ENCODE measurements at regions not wholly inside any gene's neighbourhood (a gene's known extent, or its start where the extent isn't known, plus 50 kb on each side); places are given as distances from the start of the nearest gene placed in this dataset.
"Not testable (repeated sequence)": the region's sequence is repeated elsewhere in the genome, so short reads cannot be mapped to it uniquely, and the experiment has no call there.

GRCh38 chr3:164748626-164749025, 329.7 kb downstream of the SI start:
- no peak for DNase-seq (ENCODE audit: low read depth in 2 of 2)

GRCh38 chr3:164741869-164742268, 336.4 kb downstream of the SI start:
- DNase-seq (ENCODE audit: low read depth in 2 of 2) = no peak

GRCh38 chr3:164737174-164737573, 341.1 kb downstream of the SI start:
- no peak for DNase-seq (ENCODE audit: low read depth in 2 of 2)

GRCh38 chr3:164732166-164732565, 346.1 kb downstream of the SI start:
- no peak for DNase-seq (ENCODE audit: low read depth in 2 of 2)

GRCh38 chr3:164730815-164731360, 347.4 kb downstream of the SI start:
- no peak for DNase-seq (ENCODE audit: low read depth in 2 of 2)

GRCh38 chr3:164723396-164723795, 354.9 kb downstream of the SI start:
- DNase-seq (ENCODE audit: low read depth in 2 of 2) = no peak

- not testable (repeated sequence) for DNase-seq (ENCODE audit: low read depth in 2 of 2)
Observed at GRCh38 chr3:164702808-164703207, 375.5 kb downstream of the SI start.

GRCh38 chr3:164687902-164688301, 390.4 kb downstream of the SI start:
- DNase-seq (ENCODE audit: low read depth in 2 of 2) = no peak

- no peak for DNase-seq (ENCODE audit: low read depth in 2 of 2)
Observed at GRCh38 chr3:164687211-164687610, 391.1 kb downstream of the SI start.

GRCh38 chr3:164683489-164683888, 394.8 kb downstream of the SI start:
- no peak for DNase-seq (ENCODE audit: low read depth in 2 of 2)

GRCh38 chr3:164679245-164679644, 399.1 kb downstream of the SI start:
- DNase-seq (ENCODE audit: low read depth in 2 of 2) = no peak

GRCh38 chr3:164677317-164677716, 401.0 kb downstream of the SI start:
- no peak for DNase-seq (ENCODE audit: low read depth in 2 of 2)

- no peak for DNase-seq (ENCODE audit: low read depth in 2 of 2)
Observed at GRCh38 chr3:164673738-164674137, 404.6 kb downstream of the SI start.

GRCh38 chr3:164658125-164658524, 420.2 kb downstream of the SI start:
- DNase-seq (ENCODE audit: low read depth in 2 of 2) = no peak

- no peak for DNase-seq (ENCODE audit: low read depth in 2 of 2)
Observed at GRCh38 chr3:164657631-164658030, 420.7 kb downstream of the SI start.

GRCh38 chr3:164655462-164655861, 422.8 kb downstream of the SI start:
- DNase-seq (ENCODE audit: low read depth in 2 of 2) = no peak

- DNase-seq (ENCODE audit: low read depth in 2 of 2) = peak in 1 of 2 experiments; percentile 5
Observed at GRCh38 chr3:164641071-164641470, 437.2 kb downstream of the SI start.

GRCh38 chr3:164640591-164640990, 437.7 kb downstream of the SI start:
- DNase-seq (ENCODE audit: low read depth in 2 of 2) = no peak

GRCh38 chr3:164620956-164621355, 457.3 kb downstream of the SI start:
- DNase-seq (ENCODE audit: low read depth in 2 of 2) = no peak

- DNase-seq (ENCODE audit: low read depth in 2 of 2) = no peak
Observed at GRCh38 chr3:164620423-164620822, 457.9 kb downstream of the SI start.

GRCh38 chr3:164612751-164613150, 465.5 kb downstream of the SI start:
- no peak for DNase-seq (ENCODE audit: low read depth in 2 of 2)

- DNase-seq (ENCODE audit: low read depth in 2 of 2) = no peak
Observed at GRCh38 chr3:164608554-164609276, 469.6 kb downstream of the SI start.

- DNase-seq (ENCODE audit: low read depth in 2 of 2) = no peak
Observed at GRCh38 chr3:164604687-164605086, 473.6 kb downstream of the SI start.

Data from fibroblast of skin of left quadriceps (primary cell).